ENCODE measurements at regions not wholly inside any gene's neighbourhood (a gene's known extent, or its start where the extent isn't known, plus 50 kb on each side); places are given as distances from the start of the nearest gene placed in this dataset.

GRCh38 chr20:6360766-6361165 is 237.9 kb upstream of the FERMT1 start:
- H3K9me3 ChIP-seq (ENCODE audit: control insufficient read depth, insufficient read depth, low read depth, low read length): no peaks in the 10 kb centered on the region
- H3K36me3 ChIP-seq (ENCODE audit: control insufficient read depth in 2 of 2, insufficient read depth in 1 of 2, low read length in 2 of 2): no peaks in the 10 kb centered on the region
- ChIA-PET CTCF (no interaction called here), POLR2A (no interaction called here)
- no peaks in the 10 kb centered on the region for H3K4me1 ChIP-seq (ENCODE audit: control insufficient read depth, insufficient read depth, low read length)
- no peak overlapping the region for H3K4me3 ChIP-seq (ENCODE audit: low read depth, low read length)
- TF ChIP-seq ZNF777 (tag by site-specific recombination; IDR thresholded peaks at IDR 0.05; ENCODE audit: borderline replicate concordance): no peak
- TF ChIP-seq ZNF354C (tag by site-specific recombination; IDR thresholded peaks at IDR 0.05; ENCODE audit: borderline replicate concordance, low read depth): no peak
- no peak overlapping the region for H3K27ac ChIP-seq (ENCODE audit: extremely low read depth, low read depth, low read length)

GRCh38 chr20:6355754-6356451 is 233.1 kb upstream of the FERMT1 start:
- Histone ChIP-seq H3K4me3 (ENCODE audit: low read depth, low read length) (no peak overlapping the region), H3K9me3 (ENCODE audit: control insufficient read depth, insufficient read depth, low read depth, low read length) (no peaks in the 10 kb centered on the region), H3K27ac (ENCODE audit: extremely low read depth, low read depth, low read length) (no peak overlapping the region), H3K36me3 (ENCODE audit: control insufficient read depth in 2 of 2, insufficient read depth in 1 of 2, low read length in 2 of 2) (no peaks in the 10 kb centered on the region), H3K4me1 (ENCODE audit: control insufficient read depth, insufficient read depth, low read length) (no peaks in the 10 kb centered on the region)
- ChIA-PET CTCF (interaction anchor here (0.5 to 1.7 kb wide), 3 partner anchors 9 to 216 kb away, joined by 3 read pairs; no protein-coding TSS in a partner anchor), POLR2A (no interaction called here)
- TF ChIP-seq ZNF791 (tag by site-specific recombination; IDR thresholded peaks at IDR 0.05): no peak
- TF ChIP-seq ZNF555 (tag by site-specific recombination; conservative IDR thresholded peaks at IDR 0.05): no peak
- TF ChIP-seq ZNF449 (tag by site-specific recombination; IDR thresholded peaks at IDR 0.05): no peak
- TF ChIP-seq ZNF701 (tag by site-specific recombination; IDR thresholded peaks at IDR 0.05): no peak
- TF ChIP-seq ZNF239 (tag by site-specific recombination; IDR thresholded peaks at IDR 0.05): no peak
- TF ChIP-seq ZNF48 (tag by site-specific recombination; IDR thresholded peaks at IDR 0.05): no peak
- TF ChIP-seq EGR2 (tag by site-specific recombination; IDR thresholded peaks at IDR 0.05; ENCODE audit: low read depth): no peak
- TF ChIP-seq OVOL3 (tag by site-specific recombination; IDR thresholded peaks at IDR 0.05): no peak
- TF ChIP-seq ZNF747 (tag by site-specific recombination; IDR thresholded peaks at IDR 0.05): no peak
- no peak for TF ChIP-seq GLI4 (tag by site-specific recombination; IDR thresholded peaks at IDR 0.05)
- TF ChIP-seq AEBP2 (tag by site-specific recombination; IDR thresholded peaks at IDR 0.05; ENCODE audit: borderline replicate concordance): no peak
- TF ChIP-seq TCF7L2 (IDR thresholded peaks at IDR 0.05; ENCODE audit: borderline replicate concordance, low read depth, low read length): no peak
- no peak for TF ChIP-seq ZNF544 (tag by site-specific recombination; IDR thresholded peaks at IDR 0.05)
- TF ChIP-seq ZNF112 (tag by site-specific recombination; IDR thresholded peaks at IDR 0.05): no peak
- TF ChIP-seq ZNF529 (tag by site-specific recombination; IDR thresholded peaks at IDR 0.05; ENCODE audit: insufficient replicate concordance): no peak
- no peak for TF ChIP-seq ZFP37 (tag by site-specific recombination; IDR thresholded peaks at IDR 0.05)
- no peak for TF ChIP-seq ZNF530 (tag by site-specific recombination; IDR thresholded peaks at IDR 0.05; ENCODE audit: low read depth)
- no peak for TF ChIP-seq ZNF629 (tag by site-specific recombination; IDR thresholded peaks at IDR 0.05)

GRCh38 chr20:6348908-6349307 is 226.1 kb upstream of the FERMT1 start:
- H3K4me1 ChIP-seq (ENCODE audit: control insufficient read depth, insufficient read depth, low read length): no peaks in the 10 kb centered on the region
- H3K27ac ChIP-seq (ENCODE audit: extremely low read depth, low read depth, low read length): no peak overlapping the region
- H3K4me3 ChIP-seq (ENCODE audit: low read depth, low read length): no peak overlapping the region
- ChIA-PET CTCF (interaction anchor here (2.0 kb wide), 1 partner anchor 33 kb away, joined by 5 read pairs; no protein-coding TSS in a partner anchor), POLR2A (no interaction called here)
- H3K9me3 ChIP-seq (ENCODE audit: control insufficient read depth, insufficient read depth, low read depth, low read length): no peaks in the 10 kb centered on the region
- H3K36me3 ChIP-seq (ENCODE audit: control insufficient read depth in 2 of 2, insufficient read depth in 1 of 2, low read length in 2 of 2): no peaks in the 10 kb centered on the region
- no peak for TF ChIP-seq ZNF23 (tag by site-specific recombination; IDR thresholded peaks at IDR 0.05; ENCODE audit: borderline replicate concordance)
- TF ChIP-seq PRDM4 (tag by site-specific recombination; IDR thresholded peaks at IDR 0.05): no peak
- no peak for TF ChIP-seq ZBTB10 (tag by site-specific recombination; IDR thresholded peaks at IDR 0.05)
